GM12878 (cell line): ENCODE measurements at regions not wholly inside any gene's neighbourhood (a gene's known extent, or its start where the extent isn't known, plus 50 kb on each side); places are given as distances from the start of the nearest gene placed in this dataset.

Experiments used
- ATF7 ChIP-seq: fragments of 450-650 bp; IDR thresholded peaks from 2 replicates; pipeline ENCODE4 v1.6.1; 2016; ENCODE audit warnings: low read depth, mild to moderate bottlenecking
- CBFB ChIP-seq: IDR thresholded peaks from 2 replicates; pipeline ENCODE4 v1.6.1; 2016; ENCODE audit warnings: antibody characterized with exemption, low read depth
- EP300 ChIP-seq, 2 experiments: fragments of 150-350 bp in 1 of 2; IDR thresholded peaks; 2 replicates each; pipeline ENCODE4 v1.6.1; 2011 to 2012; ENCODE audit warnings: low read depth in 2 of 2, low read length in 2 of 2, borderline replicate concordance in 1 of 2, improper control_type of control experiment in 1 of 2, inconsistent platforms in 1 of 2; ENCODE audit not compliant: control insufficient read depth in 1 of 2
- EZH2 ChIP-seq: IDR thresholded peaks from 2 replicates; pipeline ENCODE4 v1.6.1; 2012; ENCODE audit warnings: low read depth, mild to moderate bottlenecking, control low read depth, inconsistent platforms, low read length, borderline replicate concordance; ENCODE audit not compliant: control insufficient read depth
- RB1 ChIP-seq: fragments of 450-650 bp; formaldehyde crosslinking; IDR thresholded peaks from 2 replicates; pipeline ENCODE4 v1.6.1; 2017; ENCODE audit warnings: mild to moderate bottlenecking, borderline replicate concordance
- TF ChIP-seq, protein P1 (sequence below): fragments of 450-650 bp; IDR thresholded peaks from 2 replicates; pipeline ENCODE4 v1.6.1; 2017; ENCODE audit warnings: mild to moderate bottlenecking
- TF ChIP-seq, protein P2 (sequence below), 3 experiments: IDR thresholded peaks in 2 of 3; conservative IDR thresholded peaks in 1 of 3; 2 replicates each; pipeline ENCODE4 v1.5.1; 2011; ENCODE audit warnings: low read depth in 3 of 3, low read length in 3 of 3, mild to moderate bottlenecking in 3 of 3, control low read depth in 2 of 3, moderate library complexity in 2 of 3, inconsistent platforms in 1 of 3, mixed read lengths in 1 of 3; ENCODE audit not compliant: control insufficient read depth in 2 of 3, insufficient read depth in 1 of 3; ENCODE audit errors: extremely low read depth in 1 of 3

DNA sequence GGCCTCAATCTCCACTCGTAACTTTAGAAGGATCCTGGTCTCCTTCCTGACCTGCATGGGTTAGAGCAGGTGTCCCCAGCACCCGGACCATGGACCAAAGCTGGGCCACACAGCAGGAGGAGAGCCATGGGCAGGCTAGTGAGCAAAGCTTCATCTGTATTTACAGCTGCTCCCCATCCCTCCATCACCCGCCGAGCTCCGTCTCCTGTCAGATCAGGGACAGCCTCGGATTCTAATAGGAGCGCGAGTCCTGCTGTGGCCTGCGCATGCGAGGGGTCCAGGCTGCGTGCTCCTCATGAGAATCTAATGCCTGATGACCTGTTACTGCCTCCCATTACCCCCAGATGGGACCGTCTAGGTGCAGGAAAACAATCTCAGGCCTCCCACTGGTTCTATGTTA, 297.7 kb upstream of the SALL3 start:
- TF ChIP-seq RB1 (no peak), EZH2 (no peak), ATF7 (no peak), CBFB (no peak), EP300 (IDR thresholded peaks at IDR 0.05; ENCODE audit: borderline replicate concordance in 1 of 2, control insufficient read depth in 1 of 2, low read depth in 2 of 2, low read length in 2 of 2) (no peak)
- TF ChIP-seq, protein P1, sequence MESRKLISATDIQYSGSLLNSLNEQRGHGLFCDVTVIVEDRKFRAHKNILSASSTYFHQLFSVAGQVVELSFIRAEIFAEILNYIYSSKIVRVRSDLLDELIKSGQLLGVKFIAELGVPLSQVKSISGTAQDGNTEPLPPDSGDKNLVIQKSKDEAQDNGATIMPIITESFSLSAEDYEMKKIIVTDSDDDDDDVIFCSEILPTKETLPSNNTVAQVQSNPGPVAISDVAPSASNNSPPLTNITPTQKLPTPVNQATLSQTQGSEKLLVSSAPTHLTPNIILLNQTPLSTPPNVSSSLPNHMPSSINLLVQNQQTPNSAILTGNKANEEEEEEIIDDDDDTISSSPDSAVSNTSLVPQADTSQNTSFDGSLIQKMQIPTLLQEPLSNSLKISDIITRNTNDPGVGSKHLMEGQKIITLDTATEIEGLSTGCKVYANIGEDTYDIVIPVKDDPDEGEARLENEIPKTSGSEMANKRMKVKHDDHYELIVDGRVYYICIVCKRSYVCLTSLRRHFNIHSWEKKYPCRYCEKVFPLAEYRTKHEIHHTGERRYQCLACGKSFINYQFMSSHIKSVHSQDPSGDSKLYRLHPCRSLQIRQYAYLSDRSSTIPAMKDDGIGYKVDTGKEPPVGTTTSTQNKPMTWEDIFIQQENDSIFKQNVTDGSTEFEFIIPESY: no peak
- TF ChIP-seq, protein P2, sequence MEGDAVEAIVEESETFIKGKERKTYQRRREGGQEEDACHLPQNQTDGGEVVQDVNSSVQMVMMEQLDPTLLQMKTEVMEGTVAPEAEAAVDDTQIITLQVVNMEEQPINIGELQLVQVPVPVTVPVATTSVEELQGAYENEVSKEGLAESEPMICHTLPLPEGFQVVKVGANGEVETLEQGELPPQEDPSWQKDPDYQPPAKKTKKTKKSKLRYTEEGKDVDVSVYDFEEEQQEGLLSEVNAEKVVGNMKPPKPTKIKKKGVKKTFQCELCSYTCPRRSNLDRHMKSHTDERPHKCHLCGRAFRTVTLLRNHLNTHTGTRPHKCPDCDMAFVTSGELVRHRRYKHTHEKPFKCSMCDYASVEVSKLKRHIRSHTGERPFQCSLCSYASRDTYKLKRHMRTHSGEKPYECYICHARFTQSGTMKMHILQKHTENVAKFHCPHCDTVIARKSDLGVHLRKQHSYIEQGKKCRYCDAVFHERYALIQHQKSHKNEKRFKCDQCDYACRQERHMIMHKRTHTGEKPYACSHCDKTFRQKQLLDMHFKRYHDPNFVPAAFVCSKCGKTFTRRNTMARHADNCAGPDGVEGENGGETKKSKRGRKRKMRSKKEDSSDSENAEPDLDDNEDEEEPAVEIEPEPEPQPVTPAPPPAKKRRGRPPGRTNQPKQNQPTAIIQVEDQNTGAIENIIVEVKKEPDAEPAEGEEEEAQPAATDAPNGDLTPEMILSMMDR (IDR thresholded peaks at IDR 0.05 in 2 of 3, conservative IDR thresholded peaks at IDR 0.05 in 1 of 3; ENCODE audit: control insufficient read depth in 2 of 3, extremely low read depth in 1 of 3, insufficient read depth in 1 of 3, low read depth in 3 of 3, low read length in 3 of 3): no peak
